ENCODE measurements at regions not wholly inside any gene's neighbourhood (a gene's known extent, or its start where the extent isn't known, plus 50 kb on each side); places are given as distances from the start of the nearest gene placed in this dataset.

DNA sequence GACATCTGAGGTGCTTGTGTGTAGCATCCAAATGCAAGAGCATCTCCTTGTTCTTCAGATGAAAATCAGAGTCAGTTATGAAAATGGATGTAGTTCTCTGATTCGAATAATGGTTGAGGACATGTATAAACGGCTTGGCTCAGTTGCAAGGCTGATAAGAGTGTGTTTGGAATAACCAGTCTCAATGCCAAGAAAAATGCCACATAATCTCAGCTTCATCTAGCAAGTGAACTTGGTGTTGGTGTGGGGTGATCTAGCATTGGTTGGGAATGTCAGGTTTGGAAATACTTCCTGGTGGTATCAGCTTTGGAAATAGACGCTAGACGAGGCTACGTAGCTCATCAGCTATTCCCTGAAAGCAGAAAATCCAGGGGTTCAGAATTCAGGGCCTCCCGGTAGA, 362.0 kb downstream of the FGF9 start:
- TF ChIP-seq, protein P1, sequence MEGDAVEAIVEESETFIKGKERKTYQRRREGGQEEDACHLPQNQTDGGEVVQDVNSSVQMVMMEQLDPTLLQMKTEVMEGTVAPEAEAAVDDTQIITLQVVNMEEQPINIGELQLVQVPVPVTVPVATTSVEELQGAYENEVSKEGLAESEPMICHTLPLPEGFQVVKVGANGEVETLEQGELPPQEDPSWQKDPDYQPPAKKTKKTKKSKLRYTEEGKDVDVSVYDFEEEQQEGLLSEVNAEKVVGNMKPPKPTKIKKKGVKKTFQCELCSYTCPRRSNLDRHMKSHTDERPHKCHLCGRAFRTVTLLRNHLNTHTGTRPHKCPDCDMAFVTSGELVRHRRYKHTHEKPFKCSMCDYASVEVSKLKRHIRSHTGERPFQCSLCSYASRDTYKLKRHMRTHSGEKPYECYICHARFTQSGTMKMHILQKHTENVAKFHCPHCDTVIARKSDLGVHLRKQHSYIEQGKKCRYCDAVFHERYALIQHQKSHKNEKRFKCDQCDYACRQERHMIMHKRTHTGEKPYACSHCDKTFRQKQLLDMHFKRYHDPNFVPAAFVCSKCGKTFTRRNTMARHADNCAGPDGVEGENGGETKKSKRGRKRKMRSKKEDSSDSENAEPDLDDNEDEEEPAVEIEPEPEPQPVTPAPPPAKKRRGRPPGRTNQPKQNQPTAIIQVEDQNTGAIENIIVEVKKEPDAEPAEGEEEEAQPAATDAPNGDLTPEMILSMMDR (conservative IDR thresholded peaks at IDR 0.05; ENCODE audit: low read length) = no peak
- TF ChIP-seq EZH2phosphoT487 (IDR thresholded peaks at IDR 0.05; ENCODE audit: borderline replicate concordance) = no peak
